ENCODE measurements at regions not wholly inside any gene's neighbourhood (a gene's known extent, or its start where the extent isn't known, plus 50 kb on each side); places are given as distances from the start of the nearest gene placed in this dataset.

- Histone ChIP-seq H3K27me3 (ENCODE audit: insufficient read depth, low read depth, low read length) (no peaks in the 10 kb centered on the region), H3K27ac (ENCODE audit: low read length) (no peak overlapping the region), H3K9me3 (ENCODE audit: low read length) (no peaks in the 10 kb centered on the region), H3K4me2 (ENCODE audit: low read length) (no peak overlapping the region), H3K9me2 (ENCODE audit: insufficient read depth, low read length) (no peaks in the 10 kb centered on the region), H3F3A (ENCODE audit: insufficient read depth, low read length, poor library complexity, severe bottlenecking) (no peaks in the 10 kb centered on the region), H3K79me2 (replicated peaks; ENCODE audit: insufficient read depth, low read length) (no peaks in the 10 kb centered on the region), H3K36me3 (ENCODE audit: insufficient read depth, low read length) (no peaks in the 10 kb centered on the region), H3K4me3 (ENCODE audit: low read length) (no peak overlapping the region), H4K20me1 (ENCODE audit: insufficient read depth) (no peaks in the 10 kb centered on the region), H3K9ac (ENCODE audit: low read length) (no peak overlapping the region), H2AFZ (ENCODE audit: low read depth, low read length) (no peak overlapping the region)
- no peak for TF ChIP-seq POLR2AphosphoS5 (IDR thresholded peaks at IDR 0.05)
- TF ChIP-seq EP300 (conservative IDR thresholded peaks at IDR 0.05; ENCODE audit: poor library complexity, severe bottlenecking), result no peak
- TF ChIP-seq CTCF (IDR thresholded peaks at IDR 0.05; ENCODE audit: poor library complexity, severe bottlenecking), result no peak
- no peak for TF ChIP-seq TAF1 (IDR thresholded peaks at IDR 0.05; ENCODE audit: low read depth)
- TF ChIP-seq REST (IDR thresholded peaks at IDR 0.05; ENCODE audit: borderline replicate concordance), result no peak
- TF ChIP-seq MXI1 (conservative IDR thresholded peaks at IDR 0.05; ENCODE audit: poor library complexity, severe bottlenecking), result no peak
- no peak for TF ChIP-seq RAD21 (conservative IDR thresholded peaks at IDR 0.05)
- TF ChIP-seq SMC3 (conservative IDR thresholded peaks at IDR 0.05; ENCODE audit: poor library complexity), result no peak
These were observed 103.6 kb upstream of the BMP2 start for GRCh38 chr20:6663751-6664388.

- Histone ChIP-seq H3K79me2 (replicated peaks; ENCODE audit: insufficient read depth, low read length) (no peaks in the 10 kb centered on the region), H2AFZ (ENCODE audit: low read depth, low read length) (no peak overlapping the region), H3K9me3 (ENCODE audit: low read length) (no peaks in the 10 kb centered on the region), H3K27me3 (ENCODE audit: insufficient read depth, low read depth, low read length) (no peaks in the 10 kb centered on the region), H3K4me2 (ENCODE audit: low read length) (no peak overlapping the region), H3F3A (ENCODE audit: insufficient read depth, low read length, poor library complexity, severe bottlenecking) (no peaks in the 10 kb centered on the region), H3K9me2 (ENCODE audit: insufficient read depth, low read length) (no peaks in the 10 kb centered on the region), H3K36me3 (ENCODE audit: insufficient read depth, low read length) (no peaks in the 10 kb centered on the region), H3K4me3 (ENCODE audit: low read length) (no peak overlapping the region), H4K20me1 (ENCODE audit: insufficient read depth) (no peaks in the 10 kb centered on the region), H3K9ac (ENCODE audit: low read length) (no peak overlapping the region), H3K27ac (ENCODE audit: low read length) (no peak overlapping the region)
- no peak for TF ChIP-seq RAD21 (conservative IDR thresholded peaks at IDR 0.05)
- no peak for TF ChIP-seq MXI1 (conservative IDR thresholded peaks at IDR 0.05; ENCODE audit: poor library complexity, severe bottlenecking)
- no peak for TF ChIP-seq POLR2AphosphoS5 (IDR thresholded peaks at IDR 0.05)
These were observed 104.4 kb upstream of the BMP2 start for GRCh38 chr20:6663104-6663503.

- no peaks in the 10 kb centered on the region for H3K9me3 ChIP-seq (ENCODE audit: low read length)
- H2AFZ ChIP-seq (ENCODE audit: low read depth, low read length), result no peak overlapping the region
- no peak overlapping the region for H3K9ac ChIP-seq (ENCODE audit: low read length)
- no peaks in the 10 kb centered on the region for H4K20me1 ChIP-seq (ENCODE audit: insufficient read depth)
- no peak overlapping the region for H3K4me2 ChIP-seq (ENCODE audit: low read length)
- no peaks in the 10 kb centered on the region for H3K27me3 ChIP-seq (ENCODE audit: insufficient read depth, low read depth, low read length)
- no peaks in the 10 kb centered on the region for H3K79me2 ChIP-seq (replicated peaks; ENCODE audit: insufficient read depth, low read length)
- no peak overlapping the region for H3K27ac ChIP-seq (ENCODE audit: low read length)
- H3K9me2 ChIP-seq (ENCODE audit: insufficient read depth, low read length), result no peaks in the 10 kb centered on the region
- TF ChIP-seq POLR2AphosphoS5 (IDR thresholded peaks at IDR 0.05), result no peak
- no peak for TF ChIP-seq TAF1 (IDR thresholded peaks at IDR 0.05; ENCODE audit: low read depth)
- TF ChIP-seq EZH2 (IDR thresholded peaks at IDR 0.05; ENCODE audit: borderline replicate concordance, insufficient read depth, low read length, poor library complexity, severe bottlenecking), result no peak
- no peak for TF ChIP-seq MXI1 (conservative IDR thresholded peaks at IDR 0.05; ENCODE audit: poor library complexity, severe bottlenecking)
- TF ChIP-seq EP300 (conservative IDR thresholded peaks at IDR 0.05; ENCODE audit: poor library complexity, severe bottlenecking), result no peak
- TF ChIP-seq REST (IDR thresholded peaks at IDR 0.05; ENCODE audit: borderline replicate concordance), result no peak
- no peak for TF ChIP-seq SMC3 (conservative IDR thresholded peaks at IDR 0.05; ENCODE audit: poor library complexity)
- no peak for TF ChIP-seq RAD21 (conservative IDR thresholded peaks at IDR 0.05)
- no peak for TF ChIP-seq CTCF (IDR thresholded peaks at IDR 0.05; ENCODE audit: poor library complexity, severe bottlenecking)
- H3K36me3 ChIP-seq (ENCODE audit: insufficient read depth, low read length), result no peaks in the 10 kb centered on the region
- H3K4me3 ChIP-seq (ENCODE audit: low read length), result no peak overlapping the region
- no peaks in the 10 kb centered on the region for H3F3A ChIP-seq (ENCODE audit: insufficient read depth, low read length, poor library complexity, severe bottlenecking)
These were observed 105.2 kb upstream of the BMP2 start for GRCh38 chr20:6662309-6662708.
